Activated naive CD4-positive, alpha-beta T cell treated with anti-CD3 and anti-CD28 coated beads, Interleukin-2, amount 50 U/mL, for 24 hours (primary cell): ENCODE measurements at regions not wholly inside any gene's neighbourhood (a gene's known extent, or its start where the extent isn't known, plus 50 kb on each side); places are given as distances from the start of the nearest gene placed in this dataset.

ENCODE experiments used
- H3K27ac Mint-ChIP-seq: one replicate; pipeline ENCODE4 v1.8.0; 2021; ENCODE audit warnings: mild to moderate bottlenecking, mixed read lengths
- H3K27me3 Mint-ChIP-seq: one replicate; pipeline ENCODE4 v1.8.0; 2021; ENCODE audit warnings: mixed read lengths
- H3K36me3 Mint-ChIP-seq: one replicate; pipeline ENCODE4 v1.8.0; 2021; ENCODE audit warnings: mixed read lengths
- H3K4me1 Mint-ChIP-seq: one replicate; pipeline ENCODE4 v1.8.0; 2021; ENCODE audit warnings: mixed read lengths
- H3K4me3 Mint-ChIP-seq: one replicate; pipeline ENCODE4 v1.8.0; 2021; ENCODE audit warnings: mild to moderate bottlenecking, mixed read lengths
- H3K9me3 Mint-ChIP-seq: one replicate; pipeline ENCODE4 v1.8.0; 2021; ENCODE audit warnings: mixed read lengths

- Mint-ChIP-seq H3K9me3 (peaks cover 12% of the 10 kb centered on the region), H3K27ac (no peak overlapping the region), H3K4me1 (no peaks in the 10 kb centered on the region), H3K4me3 (no peak overlapping the region), H3K36me3 (no peaks in the 10 kb centered on the region), H3K27me3 (no peaks in the 10 kb centered on the region)
These were observed 789.6 kb upstream of the SLIT2 start for GRCh38 chr4:19462117-19462516.

- Mint-ChIP-seq H3K36me3 (no peaks in the 10 kb centered on the region), H3K27ac (no peak overlapping the region), H3K27me3 (no peaks in the 10 kb centered on the region), H3K4me3 (no peak overlapping the region), H3K4me1 (no peaks in the 10 kb centered on the region), H3K9me3 (peaks cover 10% of the 10 kb centered on the region)
These were observed 795.7 kb upstream of the SLIT2 start for GRCh38 chr4:19455850-19456602.

- Mint-ChIP-seq H3K4me3 (no peak overlapping the region), H3K27ac (no peak overlapping the region), H3K9me3 (peaks cover 10% of the 10 kb centered on the region), H3K36me3 (no peaks in the 10 kb centered on the region), H3K27me3 (no peaks in the 10 kb centered on the region), H3K4me1 (no peaks in the 10 kb centered on the region)
These were observed 796.5 kb upstream of the SLIT2 start for GRCh38 chr4:19455196-19455595.

- no peaks in the 10 kb centered on the region for H3K4me1 Mint-ChIP-seq
- no peak overlapping the region for H3K4me3 Mint-ChIP-seq
- H3K36me3 Mint-ChIP-seq: no peaks in the 10 kb centered on the region
- H3K27me3 Mint-ChIP-seq: no peaks in the 10 kb centered on the region
- H3K27ac Mint-ChIP-seq: no peak overlapping the region
- peaks cover 5% of the 10 kb centered on the region for H3K9me3 Mint-ChIP-seq
These were observed 813.5 kb upstream of the SLIT2 start for GRCh38 chr4:19438233-19438632.

- H3K4me1 Mint-ChIP-seq: no peaks in the 10 kb centered on the region
- H3K9me3 Mint-ChIP-seq: no peaks in the 10 kb centered on the region
- no peak overlapping the region for H3K27ac Mint-ChIP-seq
- H3K36me3 Mint-ChIP-seq: no peaks in the 10 kb centered on the region
- H3K4me3 Mint-ChIP-seq: no peak overlapping the region
- H3K27me3 Mint-ChIP-seq: no peaks in the 10 kb centered on the region
These were observed 814.7 kb upstream of the SLIT2 start for GRCh38 chr4:19437008-19437407.

- no peak overlapping the region for H3K4me3 Mint-ChIP-seq
- no peaks in the 10 kb centered on the region for H3K27me3 Mint-ChIP-seq
- H3K4me1 Mint-ChIP-seq: no peaks in the 10 kb centered on the region
- H3K36me3 Mint-ChIP-seq: no peaks in the 10 kb centered on the region
- no peak overlapping the region for H3K27ac Mint-ChIP-seq
- H3K9me3 Mint-ChIP-seq: peaks cover 6% of the 10 kb centered on the region
These were observed 822.0 kb upstream of the SLIT2 start for GRCh38 chr4:19429684-19430083.

- no peaks in the 10 kb centered on the region for H3K4me1 Mint-ChIP-seq
- peaks cover 1% of the 10 kb centered on the region for H3K36me3 Mint-ChIP-seq
- no peak overlapping the region for H3K4me3 Mint-ChIP-seq
- peaks cover 12% of the 10 kb centered on the region for H3K9me3 Mint-ChIP-seq
- no peak overlapping the region for H3K27ac Mint-ChIP-seq
- no peaks in the 10 kb centered on the region for H3K27me3 Mint-ChIP-seq
These were observed 826.6 kb upstream of the SLIT2 start for GRCh38 chr4:19425146-19425545.

GRCh38 chr4:19417256-19417655 is 834.4 kb upstream of the SLIT2 start:
- Mint-ChIP-seq H3K27ac (no peak overlapping the region), H3K36me3 (no peaks in the 10 kb centered on the region), H3K4me3 (no peak overlapping the region), H3K4me1 (no peaks in the 10 kb centered on the region), H3K9me3 (peaks cover 12% of the 10 kb centered on the region), H3K27me3 (no peaks in the 10 kb centered on the region)

GRCh38 chr4:19416146-19416545 is 835.6 kb upstream of the SLIT2 start:
- no peak overlapping the region for H3K4me3 Mint-ChIP-seq
- H3K4me1 Mint-ChIP-seq: no peaks in the 10 kb centered on the region
- no peaks in the 10 kb centered on the region for H3K36me3 Mint-ChIP-seq
- H3K9me3 Mint-ChIP-seq: peaks cover 12% of the 10 kb centered on the region
- no peaks in the 10 kb centered on the region for H3K27me3 Mint-ChIP-seq
- H3K27ac Mint-ChIP-seq: no peak overlapping the region

GRCh38 chr4:19408490-19408889 is 843.2 kb upstream of the SLIT2 start:
- Mint-ChIP-seq H3K27me3 (no peaks in the 10 kb centered on the region), H3K9me3 (peaks cover 6% of the 10 kb centered on the region), H3K36me3 (no peaks in the 10 kb centered on the region), H3K27ac (no peak overlapping the region), H3K4me1 (no peaks in the 10 kb centered on the region), H3K4me3 (no peak overlapping the region)

GRCh38 chr4:19406789-19407188 is 844.9 kb upstream of the SLIT2 start:
- H3K4me1 Mint-ChIP-seq: no peaks in the 10 kb centered on the region
- no peaks in the 10 kb centered on the region for H3K27me3 Mint-ChIP-seq
- no peaks in the 10 kb centered on the region for H3K36me3 Mint-ChIP-seq
- H3K4me3 Mint-ChIP-seq: no peak overlapping the region
- H3K9me3 Mint-ChIP-seq: peaks cover 11% of the 10 kb centered on the region
- no peak overlapping the region for H3K27ac Mint-ChIP-seq

GRCh38 chr4:19403786-19404370 is 847.8 kb upstream of the SLIT2 start:
- H3K27me3 Mint-ChIP-seq: no peaks in the 10 kb centered on the region

GRCh38 chr4:19402581-19403065 is 849.1 kb upstream of the SLIT2 start:
- H3K36me3 Mint-ChIP-seq: no peaks in the 10 kb centered on the region
- no peak overlapping the region for H3K4me3 Mint-ChIP-seq
- H3K27me3 Mint-ChIP-seq: no peaks in the 10 kb centered on the region
- no peak overlapping the region for H3K27ac Mint-ChIP-seq
- H3K4me1 Mint-ChIP-seq: no peaks in the 10 kb centered on the region
- peaks cover 7% of the 10 kb centered on the region for H3K9me3 Mint-ChIP-seq

More at GRCh38 chr4:19403786-19404370, 847.8 kb upstream of the SLIT2 start:
- Mint-ChIP-seq H3K4me1 (no peaks in the 10 kb centered on the region), H3K27ac (no peak overlapping the region), H3K4me3 (no peak overlapping the region), H3K9me3 (peaks cover 11% of the 10 kb centered on the region), H3K36me3 (no peaks in the 10 kb centered on the region)

- H3K36me3 Mint-ChIP-seq: no peaks in the 10 kb centered on the region
- H3K4me3 Mint-ChIP-seq: no peak overlapping the region
- H3K4me1 Mint-ChIP-seq: no peaks in the 10 kb centered on the region
- no peak overlapping the region for H3K27ac Mint-ChIP-seq
- peaks cover 5% of the 10 kb centered on the region for H3K9me3 Mint-ChIP-seq
- no peaks in the 10 kb centered on the region for H3K27me3 Mint-ChIP-seq
These were observed 850.2 kb upstream of the SLIT2 start for GRCh38 chr4:19401301-19402080.

- no peaks in the 10 kb centered on the region for H3K27me3 Mint-ChIP-seq
- no peak overlapping the region for H3K4me3 Mint-ChIP-seq
- H3K27ac Mint-ChIP-seq: no peak overlapping the region
- H3K9me3 Mint-ChIP-seq: peaks cover 5% of the 10 kb centered on the region
- no peaks in the 10 kb centered on the region for H3K4me1 Mint-ChIP-seq
- no peaks in the 10 kb centered on the region for H3K36me3 Mint-ChIP-seq
These were observed 850.9 kb upstream of the SLIT2 start for GRCh38 chr4:19400820-19401219.

GRCh38 chr4:19399001-19399400 is 852.7 kb upstream of the SLIT2 start:
- Mint-ChIP-seq H3K27ac (no peak overlapping the region), H3K36me3 (no peaks in the 10 kb centered on the region), H3K9me3 (peaks cover 5% of the 10 kb centered on the region), H3K4me1 (no peaks in the 10 kb centered on the region), H3K27me3 (no peaks in the 10 kb centered on the region), H3K4me3 (no peak overlapping the region)
